Daoy (cell line): ENCODE measurements at regions not wholly inside any gene's neighbourhood (a gene's known extent, or its start where the extent isn't known, plus 50 kb on each side); places are given as distances from the start of the nearest gene placed in this dataset.

Experiments
- DNase-seq: peaks from one replicate; pipeline ENCODE4 v3.0.0-alpha.2; 2015; ENCODE audit warnings: low read depth

- no peak for DNase-seq
Measured at GRCh38 chr3:161156936-161157335, 51.8 kb upstream of the B3GALNT1 start.

GRCh38 chr3:161161603-161162002, 56.5 kb upstream of the B3GALNT1 start:
- no peak for DNase-seq

- DNase-seq, result peak; percentile 87
Measured at GRCh38 chr3:161163297-161163696, 57.8 kb upstream of the NMD3 start.

GRCh38 chr3:161166051-161166450, 55.1 kb upstream of the NMD3 start:
- no peak for DNase-seq

- peak; percentile 72 for DNase-seq
Measured at GRCh38 chr3:161171113-161171512, 50.0 kb upstream of the NMD3 start.
